DMS 273 (cell line): ENCODE measurements at regions not wholly inside any gene's neighbourhood (a gene's known extent, or its start where the extent isn't known, plus 50 kb on each side); places are given as distances from the start of the nearest gene placed in this dataset.

ENCODE experiments used
- DNase-seq: peaks from one replicate; lab custom pipeline; 2025; ENCODE audit not compliant: unreplicated experiment; lab: John Stamatoyannopoulos, UW

DNA sequence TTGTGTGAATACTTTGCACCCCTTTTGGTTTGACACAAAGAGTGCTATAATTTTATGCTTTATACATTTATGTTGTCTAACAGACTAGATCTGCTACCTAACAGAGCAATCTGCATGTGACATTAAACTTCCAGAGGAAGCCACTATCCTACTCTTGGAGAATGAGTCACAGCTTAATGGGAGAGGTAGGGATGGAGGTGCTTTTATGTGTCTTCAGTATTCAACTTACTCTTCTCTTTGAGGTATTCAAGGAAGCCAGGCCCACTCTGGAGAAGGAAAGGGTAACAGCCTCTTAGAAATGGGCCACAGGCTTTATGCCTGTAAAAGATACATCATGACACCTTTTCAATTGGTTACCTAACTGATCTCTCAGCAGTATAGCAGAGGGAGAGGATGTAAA lies 85.8 kb upstream of the NEUROD1 start:
- no peak for DNase-seq

DNA sequence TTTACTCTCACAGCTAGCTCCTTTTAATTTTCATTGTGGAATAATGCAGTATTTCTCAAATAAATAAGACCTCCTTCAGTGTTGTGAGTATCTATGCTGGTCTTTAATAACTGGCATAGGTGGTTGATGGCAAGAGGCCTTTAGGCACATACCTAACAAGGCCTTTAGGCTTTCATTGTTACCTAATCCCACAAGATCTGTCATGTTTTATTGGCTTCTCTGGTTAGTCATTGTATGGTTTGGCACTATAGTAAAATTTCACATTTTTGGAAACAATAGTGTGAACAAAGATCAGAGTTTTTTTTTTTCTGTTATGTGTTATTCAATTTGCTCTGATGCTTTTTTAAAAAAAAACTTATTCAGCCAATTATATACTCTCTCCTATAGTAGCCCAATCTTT lies 89.8 kb upstream of the NEUROD1 start:
- no peak for DNase-seq

- no peak for DNase-seq
Observed at GRCh38 chr2:181771356-181771755, 91.0 kb upstream of the NEUROD1 start.

DNA sequence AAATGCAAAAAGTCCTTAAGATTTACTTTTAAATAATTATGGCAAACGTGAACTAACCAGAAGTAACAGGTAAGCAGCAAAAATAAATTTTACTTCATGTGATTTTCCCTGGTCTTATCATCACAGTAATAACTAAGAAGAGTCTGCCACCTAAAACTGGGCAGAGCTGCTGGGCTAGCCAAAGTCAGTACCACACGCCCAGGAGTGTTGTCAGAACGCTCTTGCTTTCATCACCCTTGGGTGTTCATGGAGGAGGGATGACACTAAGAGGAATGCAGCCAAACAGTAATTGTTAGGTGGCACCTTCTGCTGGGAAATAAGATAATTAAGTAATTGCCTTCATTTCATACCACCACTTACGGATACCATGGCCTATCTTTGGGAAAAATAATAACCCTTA lies 92.0 kb upstream of the NEUROD1 start:
- no peak for DNase-seq

DNA sequence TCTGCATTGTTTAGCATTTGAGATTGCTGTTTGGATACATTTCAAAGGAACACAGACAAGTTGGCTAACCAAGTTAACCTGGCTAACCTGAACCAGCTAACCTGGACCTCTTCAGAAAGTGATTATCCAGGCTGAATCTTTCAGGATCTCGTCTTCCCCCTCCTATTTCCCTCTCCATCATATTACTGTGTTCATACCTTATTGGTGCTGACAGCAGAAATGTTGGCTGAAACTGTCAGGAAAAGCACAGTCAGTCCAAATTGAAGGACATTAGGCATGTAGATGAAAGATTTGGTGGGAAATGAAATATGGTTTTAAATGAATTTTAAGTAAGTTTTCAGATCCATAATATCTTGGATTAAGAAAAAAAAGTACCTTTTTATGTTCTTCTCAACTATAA lies 92.5 kb upstream of the NEUROD1 start:
- no peak for DNase-seq

- no peak for DNase-seq
Observed at GRCh38 chr2:181774685-181775084, 94.4 kb upstream of the NEUROD1 start.

GRCh38 chr2:181776336-181776735 lies 96.0 kb upstream of the NEUROD1 start:
- no peak for DNase-seq

GRCh38 chr2:181777734-181778133 lies 97.4 kb upstream of the NEUROD1 start:
- no peak for DNase-seq

- no peak for DNase-seq
Observed at GRCh38 chr2:181778621-181779201, 98.4 kb upstream of the NEUROD1 start.

DNA sequence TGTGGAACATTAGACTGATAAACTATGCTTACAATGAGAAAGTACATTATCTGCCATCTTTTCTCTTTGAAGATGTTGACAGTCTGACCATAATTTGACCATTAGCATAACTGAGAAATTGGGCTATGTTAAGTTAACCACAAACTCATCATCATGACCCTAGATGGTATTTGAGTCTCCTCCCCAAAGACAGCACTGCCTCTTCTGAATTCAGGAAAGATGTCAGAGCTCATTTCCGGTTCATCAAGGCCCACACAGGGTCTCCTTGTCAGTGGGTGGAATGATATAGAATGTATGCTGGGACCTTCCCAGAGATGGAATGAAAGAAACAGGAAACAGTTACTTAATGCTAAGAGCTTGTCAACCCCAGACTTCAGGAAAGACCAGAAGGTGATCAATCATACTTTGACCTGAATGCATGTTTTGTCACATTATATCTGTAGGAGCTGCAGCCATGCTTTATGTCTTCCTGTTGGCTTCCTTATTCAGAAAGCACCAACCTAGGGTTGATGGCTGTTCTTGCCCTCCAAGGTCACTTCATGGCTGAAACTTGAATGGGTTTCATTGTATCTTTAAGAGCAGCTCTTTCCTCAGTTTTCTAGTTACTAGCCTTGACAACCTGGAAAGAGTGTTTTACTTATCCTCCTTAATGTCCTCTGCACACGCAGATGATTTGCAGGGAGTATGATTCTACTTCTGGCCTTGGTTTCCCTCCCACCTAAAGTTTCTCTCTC lies 99.1 kb upstream of the NEUROD1 start:
- DNase-seq: no peak

- DNase-seq: no peak
Observed at GRCh38 chr2:181780047-181780651, 99.8 kb upstream of the NEUROD1 start.

- DNase-seq: no peak
Observed at GRCh38 chr2:181780657-181781056, 100.3 kb upstream of the NEUROD1 start.

DNA sequence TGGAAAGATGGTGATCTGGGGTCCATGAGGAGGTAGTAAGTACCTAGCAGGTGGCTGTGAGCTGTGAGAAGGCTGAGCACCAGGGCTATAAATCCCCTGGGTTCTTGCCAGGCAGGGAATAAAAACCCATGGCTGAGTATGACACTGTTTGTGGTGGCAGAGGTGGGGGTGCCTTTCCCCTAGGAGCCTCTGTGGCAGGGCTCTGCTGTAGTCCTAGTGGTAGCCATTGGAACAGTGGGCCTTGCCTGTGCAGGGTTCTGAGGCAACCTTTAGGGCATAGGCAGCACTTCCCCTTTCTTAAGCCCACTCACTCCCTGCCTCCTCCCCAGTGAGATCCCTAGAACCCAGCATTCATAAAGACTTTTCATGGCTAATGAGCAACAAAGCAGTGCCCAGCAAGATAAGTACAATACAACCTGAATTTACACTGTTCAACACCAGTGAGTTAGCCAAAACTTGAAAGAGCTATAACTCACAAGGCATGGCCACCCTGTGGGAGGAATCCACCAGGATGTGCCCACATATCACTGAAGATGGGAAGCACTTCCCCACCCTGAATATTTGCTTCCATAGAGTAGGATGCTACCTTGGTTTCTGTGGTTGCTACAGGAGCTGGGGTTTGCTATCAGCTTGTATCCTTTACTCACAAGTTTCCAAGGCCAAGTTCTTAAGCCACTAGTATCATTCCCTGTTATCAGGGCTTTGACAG lies 100.9 kb upstream of the NEUROD1 start:
- peak; percentile 25 for DNase-seq

GRCh38 chr2:181782660-181783059 lies 102.3 kb upstream of the NEUROD1 start:
- no peak for DNase-seq

DNA sequence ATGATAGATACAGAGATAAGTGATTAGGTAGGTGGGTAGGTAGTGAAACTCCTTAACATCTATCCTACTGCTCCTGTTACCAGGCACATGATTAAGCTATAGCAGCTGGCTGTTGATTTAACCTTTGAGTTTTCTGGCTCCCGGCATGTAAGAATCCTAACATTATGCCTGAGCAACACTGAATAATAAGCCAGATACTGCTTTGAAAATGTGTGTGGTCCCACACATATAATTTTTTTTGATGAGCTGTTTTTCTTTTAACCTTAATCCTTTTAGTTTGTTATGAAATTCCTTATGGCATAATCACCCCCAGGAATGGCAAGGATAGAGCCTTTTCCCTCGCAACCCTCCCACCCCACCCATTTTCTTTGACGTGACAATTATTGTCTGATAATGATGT lies 104.2 kb upstream of the NEUROD1 start:
- no peak for DNase-seq

DNA sequence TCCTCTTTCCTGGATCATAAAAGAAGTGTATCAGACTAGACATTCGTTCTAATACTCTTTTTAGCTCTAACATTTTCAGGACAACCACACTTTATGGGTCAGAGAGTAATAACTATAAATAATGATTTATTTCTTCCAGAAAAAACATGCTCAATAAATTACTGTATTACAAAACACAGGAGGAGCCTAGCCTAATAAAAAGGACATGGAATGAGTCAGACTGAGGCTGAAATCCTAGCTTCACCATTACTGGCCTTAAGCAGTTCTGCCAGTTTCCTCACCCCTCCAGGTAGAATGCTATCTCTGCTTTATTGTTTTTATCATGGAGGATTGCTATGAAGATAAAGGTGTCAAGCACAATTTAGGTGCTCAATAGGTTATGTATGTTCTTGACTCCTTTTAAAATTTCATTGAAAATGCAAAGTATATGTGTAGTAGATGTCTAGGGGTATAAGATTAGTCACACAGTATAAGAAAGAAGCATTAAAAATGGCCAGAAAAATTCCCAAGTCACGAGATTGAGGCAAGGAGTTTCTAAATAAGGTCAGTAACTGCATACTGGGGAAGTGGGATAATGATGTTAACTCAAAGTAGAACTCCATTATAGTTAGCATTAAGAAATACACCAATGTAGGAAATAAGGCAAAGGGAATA lies 105.5 kb upstream of the NEUROD1 start:
- DNase-seq: no peak

GRCh38 chr2:181786371-181787228 lies 104.9 kb upstream of the ITPRID2 start:
- DNase-seq: no peak

DNA sequence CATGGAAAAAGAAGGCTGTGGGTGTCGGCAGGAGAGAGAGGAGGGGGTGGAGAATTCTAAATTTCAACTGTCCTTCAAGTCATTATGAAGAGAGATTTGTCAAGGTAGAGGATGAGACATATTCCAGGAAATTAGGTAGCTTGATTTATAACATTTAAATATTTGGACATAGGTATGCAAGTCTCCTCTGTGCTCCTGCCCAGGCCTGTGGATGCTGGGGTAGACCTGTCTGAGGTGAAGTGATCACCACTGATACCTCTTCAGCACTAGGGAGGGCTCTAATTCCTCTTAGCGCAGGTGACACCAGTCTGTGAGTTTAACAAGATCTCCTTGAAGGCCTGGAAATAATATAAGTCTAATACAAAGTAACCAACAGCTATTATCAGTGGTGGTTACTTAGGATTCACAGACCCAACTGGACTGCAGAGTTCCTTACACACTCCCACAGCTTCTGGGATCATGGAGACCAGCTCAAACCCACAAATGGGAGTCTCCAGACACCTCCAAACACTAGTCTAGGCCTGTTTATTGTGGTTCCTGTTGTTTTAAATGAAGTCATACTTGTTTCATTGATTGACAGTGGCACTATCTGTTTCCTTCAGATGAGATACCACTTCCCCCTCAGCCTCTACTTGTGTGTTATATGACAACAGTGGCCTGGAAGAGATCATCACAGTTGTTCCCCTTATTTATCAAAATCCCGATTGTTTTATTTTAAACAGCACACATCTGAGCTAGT lies 104.1 kb upstream of the ITPRID2 start:
- no peak for DNase-seq

- DNase-seq: no peak
Observed at GRCh38 chr2:181788897-181789555, 102.5 kb upstream of the ITPRID2 start.
